ENCODE measurements at regions not wholly inside any gene's neighbourhood (a gene's known extent, or its start where the extent isn't known, plus 50 kb on each side); places are given as distances from the start of the nearest gene placed in this dataset.

DNA sequence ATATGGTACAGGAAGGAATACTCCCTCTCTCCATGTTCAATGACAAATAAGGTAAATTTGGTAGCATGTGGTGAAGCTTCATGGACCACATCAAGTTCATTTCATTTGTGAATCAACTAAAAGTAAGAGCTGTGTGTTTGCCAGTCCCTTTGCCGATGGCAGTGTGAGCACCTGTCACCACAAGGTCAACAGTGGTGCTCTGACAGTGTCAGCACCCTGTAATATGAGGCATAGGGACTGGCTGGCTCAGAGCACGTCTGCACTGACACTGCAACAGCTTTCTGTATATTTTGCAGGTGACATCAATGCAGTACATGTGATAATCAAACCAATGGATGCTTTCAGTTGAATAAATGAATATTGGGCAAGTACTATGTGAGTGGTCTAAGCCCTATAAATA is 852.4 kb downstream of the TUSC7 start:
- DNase-seq (ENCODE audit: low read depth in 1 of 2, low spot score in 2 of 2), result no peak
- WGBS, 2 experiments (ENCODE audit: extremely low coverage in 1 of 2, insufficient coverage in 1 of 2, insufficient read length in 1 of 2, insufficient replicate concordance in 2 of 2, low coverage in 1 of 2, low lambda C conversion rate in 2 of 2, missing lambda C conversion rate in 1 of 2), result 95% methylated on average over 2 of the region's 2 CpGs; no CpG with 5 or more reads in 1 of the 2 experiments
- Histone ChIP-seq H3K23me2 (ENCODE audit: low read depth, low read length) (no peaks in the 10 kb centered on the region), H3K14ac (ENCODE audit: insufficient read length) (no peak overlapping the region), H3K18ac (ENCODE audit: extremely low read depth, low read length) (no peak overlapping the region), H3K4me2 (ENCODE audit: insufficient read depth in 1 of 2, low read depth in 2 of 2, low read length in 2 of 2) (no peak overlapping the region), H3K79me1 (ENCODE audit: low read depth, low read length) (no peaks in the 10 kb centered on the region), H2AK5ac (ENCODE audit: low read depth, low read length) (no peak overlapping the region), H2BK120ac (replicated peaks; ENCODE audit: low read depth, low read length) (no peak overlapping the region), H3K9ac (replicated peaks in 1 of 4; ENCODE audit: extremely low read depth in 1 of 4, low read depth in 3 of 4, low read length in 3 of 4) (no peak overlapping the region), H3K4ac (replicated peaks; ENCODE audit: insufficient read length, low read depth, low read length) (no peak overlapping the region), H3K9me3 (ENCODE audit: insufficient read depth in 2 of 2, low read depth in 1 of 2, low read length in 1 of 2) (no peaks in the 10 kb centered on the region), H2BK20ac (ENCODE audit: low read length) (no peak overlapping the region), H2BK12ac (ENCODE audit: low read depth, low read length) (no peak overlapping the region), H4K5ac (ENCODE audit: insufficient read length, low read depth, low read length) (no peak overlapping the region), H3K56ac (replicated peaks; ENCODE audit: insufficient read length, low read depth, low read length) (no peak overlapping the region), H2BK5ac (ENCODE audit: low read depth, low read length) (no peak overlapping the region), H4K8ac (ENCODE audit: extremely low read depth, insufficient read depth, low read length) (no peak overlapping the region), H4K20me1 (replicated peaks in 1 of 2; ENCODE audit: control insufficient read depth in 1 of 2, insufficient read depth in 2 of 2, low read length in 2 of 2) (no peaks in the 10 kb centered on the region), H2BK15ac (ENCODE audit: low read length) (no peak overlapping the region), H2AFZ (ENCODE audit: low read length) (no peak overlapping the region), H3K27ac (ENCODE audit: low read depth, low read length) (no peak overlapping the region), H4K91ac (replicated peaks; ENCODE audit: insufficient read length, low read length) (no peak overlapping the region), H3K79me2 (ENCODE audit: control insufficient read depth in 1 of 2, insufficient read depth in 2 of 2, low read length in 2 of 2) (no peaks in the 10 kb centered on the region), H3K36me3 (ENCODE audit: control insufficient read depth in 2 of 4, insufficient read depth in 4 of 4, low read length in 3 of 4) (no peaks in the 10 kb centered on the region), H3K4me3 (ENCODE audit: extremely low read depth in 1 of 4, insufficient read depth in 2 of 4, low read depth in 3 of 4, low read length in 4 of 4) (no peak overlapping the region), H3K27me3 (replicated peaks in 1 of 4; ENCODE audit: control insufficient read depth in 3 of 4, extremely low read depth in 1 of 4, insufficient read depth in 3 of 4, low read length in 3 of 4) (no peaks in the 10 kb centered on the region), H3K4me1 (replicated peaks in 1 of 4; ENCODE audit: control insufficient read depth in 3 of 4, insufficient read depth in 4 of 4, low read length in 3 of 4) (no peaks in the 10 kb centered on the region), H3K23ac (ENCODE audit: insufficient read length) (no peak overlapping the region)
- ChIA-PET CTCF (ENCODE audit: partially characterized antibody) (no interaction called here), POLR2A (ENCODE audit: partially characterized antibody) (no interaction called here)
- no peak for FAIRE-seq
- TF ChIP-seq BCL11A (IDR thresholded peaks at IDR 0.05; ENCODE audit: low read depth in 2 of 2, low read length in 2 of 2) (no peak), EZH2 (IDR thresholded peaks at IDR 0.05; ENCODE audit: low read depth, low read length, severe bottlenecking) (no peak), GTF2F1 (IDR thresholded peaks at IDR 0.05; ENCODE audit: borderline replicate concordance, low read depth, low read length) (no peak), CBX8 (IDR thresholded peaks at IDR 0.05; ENCODE audit: borderline replicate concordance, low read depth, low read length) (no peak), CTBP2 (IDR thresholded peaks at IDR 0.05; ENCODE audit: borderline replicate concordance, insufficient read depth, insufficient read length, low read length) (no peak), HDAC2 (IDR thresholded peaks at IDR 0.05; ENCODE audit: borderline replicate concordance in 1 of 2, low read depth in 2 of 2, low read length in 2 of 2) (no peak), EGR1 (IDR thresholded peaks at IDR 0.05; ENCODE audit: borderline replicate concordance, low read depth, low read length) (no peak), SP1 (IDR thresholded peaks at IDR 0.05; ENCODE audit: low read depth, low read length) (no peak), KDM4A (IDR thresholded peaks at IDR 0.05; ENCODE audit: low read depth, low read length, severe bottlenecking) (no peak), TAF1 (IDR thresholded peaks at IDR 0.05; ENCODE audit: low read depth, low read length) (no peak), TAF7 (optimal IDR thresholded peaks at IDR 0.05; ENCODE audit: borderline replicate concordance, low read depth, low read length) (no peak), POU5F1 (IDR thresholded peaks at IDR 0.05; ENCODE audit: low read depth, low read length) (no peak), CEBPB (IDR thresholded peaks at IDR 0.05; ENCODE audit: low read depth, low read length) (no peak), GABPA (IDR thresholded peaks at IDR 0.05; ENCODE audit: borderline replicate concordance, insufficient read depth, low read length) (no peak)
- TF ChIP-seq, protein P1, sequence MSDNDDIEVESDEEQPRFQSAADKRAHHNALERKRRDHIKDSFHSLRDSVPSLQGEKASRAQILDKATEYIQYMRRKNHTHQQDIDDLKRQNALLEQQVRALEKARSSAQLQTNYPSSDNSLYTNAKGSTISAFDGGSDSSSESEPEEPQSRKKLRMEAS (IDR thresholded peaks at IDR 0.05), result no peak
